PC-3 (cell line): ENCODE measurements at regions not wholly inside any gene's neighbourhood (a gene's known extent, or its start where the extent isn't known, plus 50 kb on each side); places are given as distances from the start of the nearest gene placed in this dataset.
A peak's percentile ranks its signal among the peaks of the same experiment; 100 is the strongest.

ENCODE experiments used
- ATAC-seq: fragments of 200-7000 bp; cut with Tn5 transposase; 2 replicates; pipeline ENCODE4 v1.9.1; 2020; ENCODE audit warnings: mild to moderate bottlenecking, moderate library complexity
- BruUV-seq: library from RNA; stranded (reverse); fragments of 400-500 nt; replicated peaks from 2 replicates; lab custom pipeline; 2021; lab: Mats Ljungman, UMichigan
- CTCF ChIA-PET: fragments of 300-600 bp; sonication (Branson Sonifier 250); formaldehyde crosslinking; loops from one replicate; lab custom pipeline; 2022; ENCODE audit warnings: antibody characterized with exemption; lab: Charles Lee
- POLR2A ChIA-PET: fragments of 300-600 bp; sonication (Branson Sonifier 250); formaldehyde crosslinking; loops from one replicate; lab custom pipeline; 2022; ENCODE audit warnings: antibody characterized with exemption; ENCODE audit not compliant: unreplicated experiment; lab: Charles Lee
- DNase-seq: peaks from one replicate; pipeline ENCODE4 v3.0.0-alpha.2; 2015
- H2AFZ ChIP-seq: fragments of 300-600 bp; sonication (generic); 2 replicates; pipeline ENCODE4 v1.6.0; 2016; ENCODE audit warnings: antibody characterized with exemption, low read length
- H3F3A ChIP-seq: fragments of 300-600 bp; sonication (generic); one replicate; pipeline ENCODE4 v1.6.0; 2017; ENCODE audit warnings: antibody characterized with exemption, low read length, control low read depth, mild to moderate bottlenecking; ENCODE audit not compliant: unreplicated experiment
- H3K27ac ChIP-seq: fragments of 300-600 bp; sonication (generic); 2 replicates; pipeline ENCODE4 v1.5.1; 2016; ENCODE audit warnings: mild to moderate bottlenecking, low read length
- H3K27me3 ChIP-seq: fragments of 300-600 bp; sonication (generic); 2 replicates; pipeline ENCODE4 v1.6.1; 2016; ENCODE audit warnings: low read length, mixed read lengths
- H3K36me3 ChIP-seq: fragments of 300-600 bp; sonication (generic); 2 replicates; pipeline ENCODE4 v1.6.1; 2016; ENCODE audit warnings: low read depth, mixed run types, low read length, mixed read lengths
- H3K4me1 ChIP-seq: fragments of 300-600 bp; sonication (generic); 2 replicates; pipeline ENCODE4 v1.5.1; 2016; ENCODE audit warnings: low read length; ENCODE audit not compliant: insufficient read depth
- H3K4me2 ChIP-seq: fragments of 300-600 bp; sonication (generic); 2 replicates; pipeline ENCODE4 v1.6.0; 2016; ENCODE audit warnings: low read length
- H3K4me3 ChIP-seq: fragments of 300-600 bp; sonication (generic); 2 replicates; pipeline ENCODE4 v1.5.1; 2016; ENCODE audit warnings: mild to moderate bottlenecking, low read length, mixed read lengths
- H3K79me2 ChIP-seq: fragments of 300-600 bp; sonication (generic); 2 replicates; pipeline ENCODE4 v1.6.1; 2017; ENCODE audit warnings: low read length, mixed read lengths
- H3K9ac ChIP-seq: fragments of 300-600 bp; sonication (generic); 2 replicates; pipeline ENCODE4 v1.6.0; 2016; ENCODE audit warnings: mild to moderate bottlenecking, low read length
- H3K9me2 ChIP-seq: fragments of 300-600 bp; sonication (generic); replicated peaks from 2 replicates; pipeline ENCODE4 v1.6.1; 2016; ENCODE audit warnings: mixed run types, low read length, mixed read lengths
- H3K9me3 ChIP-seq: fragments of 300-600 bp; sonication (generic); 2 replicates; pipeline ENCODE4 v1.6.1; 2016; ENCODE audit warnings: low read length, mixed read lengths
- H4K20me1 ChIP-seq: fragments of 300-600 bp; sonication (generic); 2 replicates; pipeline ENCODE4 v1.6.1; 2016; ENCODE audit warnings: low read length, mixed read lengths
- CTCF ChIP-seq: fragments of 300-600 bp; sonication (generic); conservative IDR thresholded peaks from 2 replicates; pipeline ENCODE4 v1.5.1; 2017; ENCODE audit warnings: antibody characterized with exemption, low read depth, mild to moderate bottlenecking, low read length
- EZH2 ChIP-seq: fragments of 300-600 bp; sonication (generic); IDR thresholded peaks from one replicate; pipeline ENCODE4 v1.6.1; 2017; ENCODE audit warnings: antibody characterized with exemption, mild to moderate bottlenecking, low read length; ENCODE audit not compliant: unreplicated experiment
- EZH2phosphoT487 ChIP-seq: fragments of 300-600 bp; sonication (generic); IDR thresholded peaks from 2 replicates; pipeline ENCODE4 v1.6.1; 2018; ENCODE audit warnings: mild to moderate bottlenecking, antibody characterized with exemption, low read length, borderline replicate concordance
- intact Hi-C: fragments of 100-400 bp; cut with micrococcal nuclease; formaldehyde crosslinking; loops from 2 replicates; pipeline ENCODE4 v1.9.0; 2023

GRCh38 chr2:166658901-166659300 lies 164.9 kb upstream of the SCN7A start:
- H3K4me3 ChIP-seq, result no peak overlapping the region
- H3K9me3 ChIP-seq, result no peaks in the 10 kb centered on the region
- H3K9me2 ChIP-seq, result no peaks in the 10 kb centered on the region
- no peaks in the 10 kb centered on the region for H3K36me3 ChIP-seq
- no peaks in the 10 kb centered on the region for H3F3A ChIP-seq
- H3K79me2 ChIP-seq, result no peaks in the 10 kb centered on the region
- intact Hi-C loops, result loop anchor here (1.0 kb wide), 1 partner anchor 12 kb away; no protein-coding TSS in a partner anchor
- H3K4me1 ChIP-seq, result peaks cover 9% of the 10 kb centered on the region; the same call in 1 of the 2 replicates
- no peak overlapping the region for H3K27ac ChIP-seq
- BruUV-seq, result no TSS peak
- H3K9ac ChIP-seq, result no peak overlapping the region
- peak; percentile 33 for DNase-seq
- ChIA-PET POLR2A (no interaction called here), CTCF (interaction anchor here (0.7 kb wide), 1 partner anchor 11 kb away, joined by 3 read pairs; no protein-coding TSS in a partner anchor)
- peak; percentile 93 for ATAC-seq
- H4K20me1 ChIP-seq, result no peaks in the 10 kb centered on the region
- H3K4me2 ChIP-seq, result no peak overlapping the region
- H2AFZ ChIP-seq, result no peak overlapping the region
- H3K27me3 ChIP-seq, result no peaks in the 10 kb centered on the region
- TF ChIP-seq EZH2 (no peak), CTCF (no peak), EZH2phosphoT487 (no peak)

DNA sequence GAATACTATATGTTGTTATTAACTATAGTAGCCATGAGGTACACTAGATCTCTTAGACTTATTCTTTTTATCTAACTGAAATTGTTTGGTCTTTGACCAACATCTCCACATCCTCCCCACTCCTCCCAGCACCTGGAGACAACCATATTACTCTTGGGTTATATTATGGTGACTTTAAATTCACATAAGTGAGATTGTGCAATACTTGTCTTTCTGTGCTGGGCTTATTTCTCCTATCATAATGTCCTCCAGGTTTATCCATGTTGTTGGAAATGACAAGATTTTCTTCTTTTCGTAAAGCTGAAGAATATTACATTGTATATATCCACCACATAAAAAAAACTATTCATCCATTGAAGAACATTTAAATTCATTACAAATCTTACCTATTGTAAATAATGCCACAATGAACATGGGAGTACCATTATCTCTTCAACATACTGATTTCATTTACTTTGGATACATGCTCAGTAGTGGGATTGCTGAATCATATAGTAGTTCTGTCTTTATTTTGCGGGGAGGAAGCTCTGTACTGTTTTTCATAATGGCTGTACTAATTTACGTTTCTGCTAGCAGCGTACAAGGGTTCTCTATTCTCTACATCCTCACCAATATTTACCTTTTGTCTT lies 159.2 kb upstream of the SCN7A start:
- intact Hi-C loops, result loop anchor here (1.0 to 5.0 kb wide), 2 partner anchors 81 to 114 kb away; no protein-coding TSS in a partner anchor
- BruUV-seq, result no TSS peak

More for the DNA sequence above, 159.2 kb upstream of the SCN7A start:
- ChIA-PET POLR2A (no interaction called here), CTCF (no interaction called here)
- peaks cover 33% of the 10 kb centered on the region for H3K4me1 ChIP-seq
- TF ChIP-seq EZH2, result no peak
- no peak for TF ChIP-seq EZH2phosphoT487
- no peak for TF ChIP-seq CTCF
- H2AFZ ChIP-seq, result no peak overlapping the region
- H3K9ac ChIP-seq, result no peak overlapping the region
- peaks cover 3% of the 10 kb centered on the region for H3F3A ChIP-seq
- H3K79me2 ChIP-seq, result no peaks in the 10 kb centered on the region
- peak; percentile 94 for DNase-seq
- peak overlapping the region; percentile 2 for H3K4me2 ChIP-seq
- no peak overlapping the region for H3K27ac ChIP-seq
- H3K36me3 ChIP-seq, result no peaks in the 10 kb centered on the region
- no peaks in the 10 kb centered on the region for H3K9me2 ChIP-seq
- peak; percentile 75 for ATAC-seq
- no peak overlapping the region for H3K4me3 ChIP-seq
- H3K9me3 ChIP-seq, result no peaks in the 10 kb centered on the region
- no peaks in the 10 kb centered on the region for H3K27me3 ChIP-seq
- no peaks in the 10 kb centered on the region for H4K20me1 ChIP-seq
